Breast epithelium (tissue), 3 donors: ENCODE measurements at regions not wholly inside any gene's neighbourhood (a gene's known extent, or its start where the extent isn't known, plus 50 kb on each side); places are given as distances from the start of the nearest gene placed in this dataset.

Experiments used
- POLR2A ChIP-seq: fragments of 450-650 bp; IDR thresholded peaks from one replicate; pipeline ENCODE4 v1.6.1; 2016; ENCODE audit warnings: antibody characterized with exemption, mild to moderate bottlenecking, moderate library complexity
- POLR2AphosphoS5 ChIP-seq, 3 donors: sonication (generic); formaldehyde crosslinking; IDR thresholded peaks; one replicate each; pipeline ENCODE4 v1.6.1; 2017; ENCODE audit warnings: antibody characterized with exemption in 3 of 3
- TF ChIP-seq, protein P1 (sequence below), 3 donors: fragments of 450-650 bp; IDR thresholded peaks; one replicate each; pipeline ENCODE4 v1.5.1; 2016 to 2017; ENCODE audit warnings: antibody characterized with exemption in 3 of 3, mild to moderate bottlenecking in 3 of 3, moderate library complexity in 3 of 3

DNA sequence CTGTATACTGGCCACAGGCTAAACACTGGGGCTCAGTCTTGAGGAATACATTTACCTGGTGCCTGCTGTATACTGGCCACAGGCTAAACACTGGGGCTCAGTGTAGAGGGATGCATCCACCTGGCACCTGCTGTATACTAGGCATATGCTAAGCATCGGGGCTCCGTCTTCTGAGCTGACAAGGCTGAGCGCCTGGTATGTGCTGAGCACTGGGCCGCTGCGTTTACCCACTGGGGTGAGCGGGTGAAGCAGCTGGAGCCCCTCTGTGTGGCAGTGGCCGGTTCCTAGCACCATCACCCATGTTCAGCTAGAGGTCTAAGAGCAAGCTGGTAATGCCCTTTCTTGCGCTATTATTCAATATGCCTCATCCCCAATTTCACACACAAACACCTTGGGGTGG, 93.4 kb downstream of the ADRA2C start:
- TF ChIP-seq, protein P1, sequence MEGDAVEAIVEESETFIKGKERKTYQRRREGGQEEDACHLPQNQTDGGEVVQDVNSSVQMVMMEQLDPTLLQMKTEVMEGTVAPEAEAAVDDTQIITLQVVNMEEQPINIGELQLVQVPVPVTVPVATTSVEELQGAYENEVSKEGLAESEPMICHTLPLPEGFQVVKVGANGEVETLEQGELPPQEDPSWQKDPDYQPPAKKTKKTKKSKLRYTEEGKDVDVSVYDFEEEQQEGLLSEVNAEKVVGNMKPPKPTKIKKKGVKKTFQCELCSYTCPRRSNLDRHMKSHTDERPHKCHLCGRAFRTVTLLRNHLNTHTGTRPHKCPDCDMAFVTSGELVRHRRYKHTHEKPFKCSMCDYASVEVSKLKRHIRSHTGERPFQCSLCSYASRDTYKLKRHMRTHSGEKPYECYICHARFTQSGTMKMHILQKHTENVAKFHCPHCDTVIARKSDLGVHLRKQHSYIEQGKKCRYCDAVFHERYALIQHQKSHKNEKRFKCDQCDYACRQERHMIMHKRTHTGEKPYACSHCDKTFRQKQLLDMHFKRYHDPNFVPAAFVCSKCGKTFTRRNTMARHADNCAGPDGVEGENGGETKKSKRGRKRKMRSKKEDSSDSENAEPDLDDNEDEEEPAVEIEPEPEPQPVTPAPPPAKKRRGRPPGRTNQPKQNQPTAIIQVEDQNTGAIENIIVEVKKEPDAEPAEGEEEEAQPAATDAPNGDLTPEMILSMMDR (IDR thresholded peaks at IDR 0.05), result no peak
- TF ChIP-seq POLR2A, result no peak
- no peak for TF ChIP-seq POLR2AphosphoS5 (IDR thresholded peaks at IDR 0.05)
